WTC11 (cell line): ENCODE measurements at regions not wholly inside any gene's neighbourhood (a gene's known extent, or its start where the extent isn't known, plus 50 kb on each side); places are given as distances from the start of the nearest gene placed in this dataset.

ENCODE experiments used
- FOXJ3 ChIP-seq: sonication (generic); formaldehyde crosslinking; IDR thresholded peaks from 2 replicates; pipeline ENCODE4 v1.9.0; 2021; ENCODE audit warnings: missing genetic modification reagents, mild to moderate bottlenecking, borderline replicate concordance
- JUN ChIP-seq: sonication (generic); formaldehyde crosslinking; IDR thresholded peaks from 2 replicates; pipeline ENCODE4 v1.8.0; 2023; ENCODE audit warnings: mild to moderate bottlenecking, missing genetic modification reagents
- NR3C1 ChIP-seq: sonication (generic); formaldehyde crosslinking; conservative IDR thresholded peaks from 2 replicates; pipeline ENCODE4 v1.8.1; 2023; ENCODE audit warnings: low read depth, mild to moderate bottlenecking, missing genetic modification reagents
- OVOL2 ChIP-seq: fragments of 250-450 bp; sonication (Bioruptor Pico); IDR thresholded peaks from 2 replicates; pipeline ENCODE4 v1.9.0; 2021; ENCODE audit warnings: mild to moderate bottlenecking, borderline replicate concordance
- ZBTB21 ChIP-seq: sonication (generic); formaldehyde crosslinking; IDR thresholded peaks from 2 replicates; pipeline ENCODE4 v1.8.1; 2023; ENCODE audit warnings: mild to moderate bottlenecking, missing genetic modification reagents, borderline replicate concordance
- ZNF121 ChIP-seq: sonication (generic); formaldehyde crosslinking; IDR thresholded peaks from 2 replicates; pipeline ENCODE4 v1.8.0; 2023; ENCODE audit warnings: missing genetic modification reagents
- ZNF423 ChIP-seq: fragments of 250-450 bp; sonication (Bioruptor Pico); IDR thresholded peaks from 2 replicates; pipeline ENCODE4 v2.1.2; 2022; ENCODE audit warnings: mild to moderate bottlenecking, moderate library complexity
- TF ChIP-seq, protein P1 (sequence below): fragments of 200-600 bp; IDR thresholded peaks from 2 replicates; pipeline ENCODE4 v1.8.0; 2022; ENCODE audit warnings: antibody characterized with exemption
- TF ChIP-seq, protein P2 (sequence below): sonication (generic); formaldehyde crosslinking; IDR thresholded peaks from 2 replicates; pipeline ENCODE4 v1.8.1; 2023; ENCODE audit warnings: mild to moderate bottlenecking, missing genetic modification reagents, moderate library complexity
- TF ChIP-seq, protein P3 (sequence below): sonication (generic); formaldehyde crosslinking; IDR thresholded peaks from 2 replicates; pipeline ENCODE4 v1.8.0; 2022; ENCODE audit warnings: missing genetic modification reagents
- TF ChIP-seq, protein P4 (sequence below): sonication (generic); formaldehyde crosslinking; IDR thresholded peaks from 2 replicates; pipeline ENCODE4 v1.8.1; 2023; ENCODE audit warnings: mild to moderate bottlenecking, moderate library complexity, missing genetic modification reagents

DNA sequence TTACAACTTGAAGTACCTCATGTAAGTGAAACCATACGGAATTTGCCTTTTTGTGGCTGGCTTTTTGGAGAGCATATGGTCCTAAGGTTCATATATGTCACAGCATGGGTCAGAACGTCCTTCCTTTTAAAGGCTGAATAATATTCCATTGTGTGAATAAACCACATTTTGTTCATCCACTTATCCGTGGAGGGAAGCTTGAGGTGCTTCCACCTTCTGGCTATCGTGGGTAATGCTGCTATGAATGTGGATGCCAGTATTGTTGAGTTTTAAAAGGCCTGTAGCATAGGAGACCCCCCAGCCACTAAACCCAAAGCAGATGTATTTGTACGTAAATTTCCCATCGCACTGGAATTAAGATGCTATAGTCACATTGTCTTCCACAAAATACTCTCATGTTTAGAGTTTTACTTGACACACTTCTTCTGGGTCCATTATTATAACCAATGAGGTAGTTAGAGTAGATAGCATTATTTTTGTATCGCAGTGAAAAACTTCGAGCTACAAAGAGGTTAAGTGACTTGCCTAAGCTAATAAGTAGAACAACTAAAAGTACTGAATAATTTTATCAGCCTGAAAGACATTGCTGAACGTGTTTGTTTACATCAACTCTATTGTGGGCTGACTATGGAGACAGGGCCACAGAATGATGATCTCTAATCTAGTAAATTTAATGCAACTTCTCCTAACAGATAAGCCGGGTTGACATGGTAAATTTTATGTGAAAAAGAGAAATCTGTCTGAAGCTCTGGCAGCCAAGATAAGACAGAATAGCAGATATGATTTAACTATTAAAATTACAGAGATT lies 183.0 kb upstream of the CTBP2 start:
- TF ChIP-seq JUN (CRISPR knock-in tag) (no peak), ZBTB21 (no peak), ZNF121 (no peak), ZNF423 (no peak), OVOL2 (CRISPR knock-in tag) (no peak), NR3C1 (CRISPR knock-in tag) (no peak), FOXJ3 (CRISPR knock-in tag) (no peak)
- TF ChIP-seq, protein P1, sequence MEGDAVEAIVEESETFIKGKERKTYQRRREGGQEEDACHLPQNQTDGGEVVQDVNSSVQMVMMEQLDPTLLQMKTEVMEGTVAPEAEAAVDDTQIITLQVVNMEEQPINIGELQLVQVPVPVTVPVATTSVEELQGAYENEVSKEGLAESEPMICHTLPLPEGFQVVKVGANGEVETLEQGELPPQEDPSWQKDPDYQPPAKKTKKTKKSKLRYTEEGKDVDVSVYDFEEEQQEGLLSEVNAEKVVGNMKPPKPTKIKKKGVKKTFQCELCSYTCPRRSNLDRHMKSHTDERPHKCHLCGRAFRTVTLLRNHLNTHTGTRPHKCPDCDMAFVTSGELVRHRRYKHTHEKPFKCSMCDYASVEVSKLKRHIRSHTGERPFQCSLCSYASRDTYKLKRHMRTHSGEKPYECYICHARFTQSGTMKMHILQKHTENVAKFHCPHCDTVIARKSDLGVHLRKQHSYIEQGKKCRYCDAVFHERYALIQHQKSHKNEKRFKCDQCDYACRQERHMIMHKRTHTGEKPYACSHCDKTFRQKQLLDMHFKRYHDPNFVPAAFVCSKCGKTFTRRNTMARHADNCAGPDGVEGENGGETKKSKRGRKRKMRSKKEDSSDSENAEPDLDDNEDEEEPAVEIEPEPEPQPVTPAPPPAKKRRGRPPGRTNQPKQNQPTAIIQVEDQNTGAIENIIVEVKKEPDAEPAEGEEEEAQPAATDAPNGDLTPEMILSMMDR: peak; percentile 37
- TF ChIP-seq, protein P2, sequence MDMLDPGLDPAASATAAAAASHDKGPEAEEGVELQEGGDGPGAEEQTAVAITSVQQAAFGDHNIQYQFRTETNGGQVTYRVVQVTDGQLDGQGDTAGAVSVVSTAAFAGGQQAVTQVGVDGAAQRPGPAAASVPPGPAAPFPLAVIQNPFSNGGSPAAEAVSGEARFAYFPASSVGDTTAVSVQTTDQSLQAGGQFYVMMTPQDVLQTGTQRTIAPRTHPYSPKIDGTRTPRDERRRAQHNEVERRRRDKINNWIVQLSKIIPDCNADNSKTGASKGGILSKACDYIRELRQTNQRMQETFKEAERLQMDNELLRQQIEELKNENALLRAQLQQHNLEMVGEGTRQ (CRISPR knock-in tag): no peak
- TF ChIP-seq, protein P3, sequence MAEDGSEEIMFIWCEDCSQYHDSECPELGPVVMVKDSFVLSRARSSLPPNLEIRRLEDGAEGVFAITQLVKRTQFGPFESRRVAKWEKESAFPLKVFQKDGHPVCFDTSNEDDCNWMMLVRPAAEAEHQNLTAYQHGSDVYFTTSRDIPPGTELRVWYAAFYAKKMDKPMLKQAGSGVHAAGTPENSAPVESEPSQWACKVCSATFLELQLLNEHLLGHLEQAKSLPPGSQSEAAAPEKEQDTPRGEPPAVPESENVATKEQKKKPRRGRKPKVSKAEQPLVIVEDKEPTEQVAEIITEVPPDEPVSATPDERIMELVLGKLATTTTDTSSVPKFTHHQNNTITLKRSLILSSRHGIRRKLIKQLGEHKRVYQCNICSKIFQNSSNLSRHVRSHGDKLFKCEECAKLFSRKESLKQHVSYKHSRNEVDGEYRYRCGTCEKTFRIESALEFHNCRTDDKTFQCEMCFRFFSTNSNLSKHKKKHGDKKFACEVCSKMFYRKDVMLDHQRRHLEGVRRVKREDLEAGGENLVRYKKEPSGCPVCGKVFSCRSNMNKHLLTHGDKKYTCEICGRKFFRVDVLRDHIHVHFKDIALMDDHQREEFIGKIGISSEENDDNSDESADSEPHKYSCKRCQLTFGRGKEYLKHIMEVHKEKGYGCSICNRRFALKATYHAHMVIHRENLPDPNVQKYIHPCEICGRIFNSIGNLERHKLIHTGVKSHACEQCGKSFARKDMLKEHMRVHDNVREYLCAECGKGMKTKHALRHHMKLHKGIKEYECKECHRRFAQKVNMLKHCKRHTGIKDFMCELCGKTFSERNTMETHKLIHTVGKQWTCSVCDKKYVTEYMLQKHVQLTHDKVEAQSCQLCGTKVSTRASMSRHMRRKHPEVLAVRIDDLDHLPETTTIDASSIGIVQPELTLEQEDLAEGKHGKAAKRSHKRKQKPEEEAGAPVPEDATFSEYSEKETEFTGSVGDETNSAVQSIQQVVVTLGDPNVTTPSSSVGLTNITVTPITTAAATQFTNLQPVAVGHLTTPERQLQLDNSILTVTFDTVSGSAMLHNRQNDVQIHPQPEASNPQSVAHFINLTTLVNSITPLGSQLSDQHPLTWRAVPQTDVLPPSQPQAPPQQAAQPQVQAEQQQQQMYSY (CRISPR knock-in tag): no peak
- TF ChIP-seq, protein P4, sequence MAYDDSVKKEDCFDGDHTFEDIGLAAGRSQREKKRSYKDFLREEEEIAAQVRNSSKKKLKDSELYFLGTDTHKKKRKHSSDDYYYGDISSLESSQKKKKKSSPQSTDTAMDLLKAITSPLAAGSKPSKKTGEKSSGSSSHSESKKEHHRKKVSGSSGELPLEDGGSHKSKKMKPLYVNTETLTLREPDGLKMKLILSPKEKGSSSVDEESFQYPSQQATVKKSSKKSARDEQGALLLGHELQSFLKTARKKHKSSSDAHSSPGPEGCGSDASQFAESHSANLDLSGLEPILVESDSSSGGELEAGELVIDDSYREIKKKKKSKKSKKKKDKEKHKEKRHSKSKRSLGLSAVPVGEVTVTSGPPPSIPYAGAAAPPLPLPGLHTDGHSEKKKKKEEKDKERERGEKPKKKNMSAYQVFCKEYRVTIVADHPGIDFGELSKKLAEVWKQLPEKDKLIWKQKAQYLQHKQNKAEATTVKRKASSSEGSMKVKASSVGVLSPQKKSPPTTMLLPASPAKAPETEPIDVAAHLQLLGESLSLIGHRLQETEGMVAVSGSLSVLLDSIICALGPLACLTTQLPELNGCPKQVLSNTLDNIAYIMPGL: no peak
